H1 (cell line): ENCODE measurements at regions not wholly inside any gene's neighbourhood (a gene's known extent, or its start where the extent isn't known, plus 50 kb on each side); places are given as distances from the start of the nearest gene placed in this dataset.
A peak's percentile ranks its signal among the peaks of the same experiment; 100 is the strongest.

Source experiments
- CTCF ChIA-PET: fragments of 300-600 bp; sonication (Branson Sonifier 250); formaldehyde crosslinking; loops from one replicate; lab custom pipeline; 2021; ENCODE audit not compliant: partially characterized antibody; lab: Charles Lee
- POLR2A ChIA-PET: fragments of 300-600 bp; sonication (Branson Sonifier 250); formaldehyde crosslinking; loops from one replicate; lab custom pipeline; 2021; ENCODE audit warnings: inconsistent platforms; ENCODE audit not compliant: partially characterized antibody; lab: Charles Lee
- DNase-seq, 2 experiments: peaks; one replicate each; pipeline versions ENCODE4 v3.0.0 to v3.0.0-alpha.2; 2010 to 2022; ENCODE audit warnings: low spot score in 2 of 2, low read depth in 1 of 2, mixed read lengths in 1 of 2
- FAIRE-seq: peaks from 2 replicates; lab custom pipeline; 2011; peaks lifted over from hg19 to GRCh38; lab: Jason Lieb, UNC
- H2AFZ ChIP-seq: 2 replicates; pipeline ENCODE4 v1.8.1; 2012; ENCODE audit warnings: low read length, inconsistent platforms
- H2AK5ac ChIP-seq: 2 replicates; pipeline ENCODE4 v1.6.1; 2013; ENCODE audit warnings: low read depth, low read length
- H2BK120ac ChIP-seq: replicated peaks from 2 replicates; pipeline ENCODE3; 2013; ENCODE audit warnings: low read depth, low read length, inconsistent platforms
- H2BK12ac ChIP-seq: 2 replicates; pipeline ENCODE4 v1.6.1; 2013; ENCODE audit warnings: low read depth, low read length
- H2BK15ac ChIP-seq: 2 replicates; pipeline ENCODE4 v1.6.1; 2013; ENCODE audit warnings: low read length
- H2BK20ac ChIP-seq: 2 replicates; pipeline ENCODE4 v1.6.1; 2013; ENCODE audit warnings: low read length
- H2BK5ac ChIP-seq: 2 replicates; pipeline ENCODE4 v1.6.1; 2013; ENCODE audit warnings: low read depth, low read length
- H3K14ac ChIP-seq: 2 replicates; pipeline ENCODE4 v1.6.1; 2013; ENCODE audit warnings: inconsistent platforms; ENCODE audit not compliant: insufficient read length
- H3K18ac ChIP-seq: 2 replicates; pipeline ENCODE4 v1.6.1; 2013; ENCODE audit warnings: low read length; ENCODE audit errors: extremely low read depth
- H3K23ac ChIP-seq: 2 replicates; pipeline ENCODE4 v1.6.1; 2013; ENCODE audit warnings: inconsistent platforms; ENCODE audit not compliant: insufficient read length
- H3K23me2 ChIP-seq: 2 replicates; pipeline ENCODE4 v1.6.1; 2013; ENCODE audit warnings: low read depth, low read length
- H3K27ac ChIP-seq: 2 replicates; pipeline ENCODE4 v1.6.1; 2011; ENCODE audit warnings: low read depth, low read length, inconsistent platforms
- H3K27me3 ChIP-seq, 4 experiments: replicated peaks in 1 of 4; 1 replicate in 1 of 4; 2 replicates in 3 of 4; pipeline versions ENCODE4 v1.6.1 to v1.8.1; 2011 to 2013; ENCODE audit warnings: low read length in 3 of 4, mild to moderate bottlenecking in 3 of 4, inconsistent platforms in 2 of 4, mixed read lengths in 2 of 4, moderate library complexity in 1 of 4; ENCODE audit not compliant: control insufficient read depth in 3 of 4, insufficient read depth in 3 of 4; ENCODE audit errors: extremely low read depth in 1 of 4
- H3K36me3 ChIP-seq, 4 experiments: 2 replicates each; pipeline versions ENCODE4 v1.6.1 to v1.8.1; 2011 to 2013; ENCODE audit warnings: mild to moderate bottlenecking in 4 of 4, low read length in 3 of 4, moderate library complexity in 2 of 4, control low read depth in 1 of 4, inconsistent platforms in 1 of 4; ENCODE audit not compliant: insufficient read depth in 4 of 4, control insufficient read depth in 2 of 4
- H3K4ac ChIP-seq: replicated peaks from 2 replicates; pipeline ENCODE3; 2013; ENCODE audit warnings: low read length, low read depth, mixed read lengths, inconsistent platforms; ENCODE audit not compliant: insufficient read length
- H3K4me1 ChIP-seq, 4 experiments: replicated peaks in 1 of 4; 1 replicate in 1 of 4; 2 replicates in 3 of 4; pipeline versions ENCODE4 v1.6.1 to v1.8.1; 2011 to 2013; ENCODE audit warnings: low read length in 3 of 4, inconsistent platforms in 2 of 4, mixed read lengths in 1 of 4; ENCODE audit not compliant: insufficient read depth in 4 of 4, control insufficient read depth in 3 of 4
- H3K4me2 ChIP-seq, 2 experiments: 2 replicates each; pipeline versions ENCODE4 v1.6.1 to v1.8.1; 2011 to 2013; ENCODE audit warnings: low read depth in 2 of 2, low read length in 2 of 2, control low read depth in 1 of 2, inconsistent platforms in 1 of 2, mild to moderate bottlenecking in 1 of 2; ENCODE audit not compliant: insufficient read depth in 1 of 2
- H3K4me3 ChIP-seq, 4 experiments: fragments of 200-600, 300-600 bp in 1 of 4; sonication (generic), shearing (Covaris generic), sonication (Bioruptor Twin) in 1 of 4; 2 replicates each; pipeline versions ENCODE4 v1.5.1 to v1.8.1; 2011 to 2016; ENCODE audit warnings: low read length in 4 of 4, low read depth in 3 of 4, control low read depth in 2 of 4, inconsistent platforms in 2 of 4, mild to moderate bottlenecking in 2 of 4, mixed read lengths in 1 of 4, moderate library complexity in 1 of 4; ENCODE audit not compliant: insufficient read depth in 2 of 4; ENCODE audit errors: extremely low read depth in 1 of 4
- H3K56ac ChIP-seq: replicated peaks from 2 replicates; pipeline ENCODE3; 2013; ENCODE audit warnings: low read depth, mild to moderate bottlenecking, mixed read lengths, low read length, inconsistent platforms; ENCODE audit not compliant: insufficient read length
- H3K79me1 ChIP-seq: 2 replicates; pipeline ENCODE4 v1.6.1; 2013; ENCODE audit warnings: low read depth, low read length, control low read depth
- H3K79me2 ChIP-seq, 2 experiments: 2 replicates each; pipeline versions ENCODE4 v1.6.1 to v1.8.1; 2012 to 2013; ENCODE audit warnings: low read length in 2 of 2, mild to moderate bottlenecking in 2 of 2, inconsistent platforms in 1 of 2; ENCODE audit not compliant: insufficient read depth in 2 of 2, control insufficient read depth in 1 of 2
- H3K9ac ChIP-seq, 4 experiments: replicated peaks in 1 of 4; 1 replicate in 1 of 4; 2 replicates in 3 of 4; pipeline versions ENCODE4 v1.6.1 to v1.8.1; 2011 to 2013; ENCODE audit warnings: low read depth in 3 of 4, low read length in 3 of 4, control low read depth in 2 of 4, mild to moderate bottlenecking in 2 of 4, moderate library complexity in 2 of 4, inconsistent platforms in 1 of 4; ENCODE audit errors: extremely low read depth in 1 of 4
- H3K9me3 ChIP-seq, 2 experiments: 2 replicates each; pipeline versions ENCODE4 v1.6.1 to v1.8.1; 2012 to 2013; ENCODE audit warnings: mild to moderate bottlenecking in 2 of 2, moderate library complexity in 2 of 2, control low read depth in 1 of 2, inconsistent platforms in 1 of 2, low read depth in 1 of 2, low read length in 1 of 2, mixed read lengths in 1 of 2; ENCODE audit not compliant: insufficient read depth in 2 of 2
- H4K20me1 ChIP-seq, 2 experiments: replicated peaks in 1 of 2; 2 replicates each; pipeline versions ENCODE3 to v1.8.1; 2011 to 2013; ENCODE audit warnings: inconsistent platforms in 2 of 2, low read length in 2 of 2, mild to moderate bottlenecking in 1 of 2; ENCODE audit not compliant: insufficient read depth in 2 of 2, control insufficient read depth in 1 of 2
- H4K5ac ChIP-seq: 2 replicates; pipeline ENCODE4 v1.6.1; 2013; ENCODE audit warnings: low read length, low read depth, mixed read lengths, inconsistent platforms; ENCODE audit not compliant: insufficient read length
- H4K8ac ChIP-seq: 2 replicates; pipeline ENCODE4 v1.8.0; 2013; ENCODE audit warnings: mild to moderate bottlenecking, moderate library complexity, low read length, inconsistent platforms; ENCODE audit not compliant: insufficient read depth; ENCODE audit errors: extremely low read depth
- H4K91ac ChIP-seq: replicated peaks from 2 replicates; pipeline ENCODE3; 2013; ENCODE audit warnings: low read length, mixed read lengths, inconsistent platforms; ENCODE audit not compliant: insufficient read length
- BACH1 ChIP-seq: IDR thresholded peaks from 2 replicates; pipeline ENCODE4 v1.6.1; 2012; ENCODE audit warnings: low read length, improper control_type of control experiment
- CBX8 ChIP-seq: fragments of 300-800, 300-1000 bp; sonication (generic); IDR thresholded peaks from 2 replicates; pipeline ENCODE4 v1.7.1; 2016; ENCODE audit warnings: low read depth, low read length, borderline replicate concordance
- CHD1 ChIP-seq: IDR thresholded peaks from 2 replicates; pipeline ENCODE4 v1.6.1; 2012; ENCODE audit warnings: low read depth, low read length, improper control_type of control experiment
- CHD2 ChIP-seq: IDR thresholded peaks from 2 replicates; pipeline ENCODE4 v1.6.1; 2012; ENCODE audit warnings: low read length, improper control_type of control experiment
- CREB1 ChIP-seq: IDR thresholded peaks from 2 replicates; pipeline ENCODE4 v1.6.1; 2012; ENCODE audit warnings: inconsistent platforms
- E2F6 ChIP-seq: IDR thresholded peaks from 2 replicates; pipeline ENCODE4 v1.6.1; 2012; ENCODE audit warnings: inconsistent platforms
- MAFK ChIP-seq: IDR thresholded peaks from 2 replicates; pipeline ENCODE4 v1.6.1; 2012; ENCODE audit warnings: low read depth, mild to moderate bottlenecking, improper control_type of control experiment, low read length
- RFX5 ChIP-seq: IDR thresholded peaks from 2 replicates; pipeline ENCODE4 v1.6.1; 2011; ENCODE audit warnings: low read depth, low read length, improper control_type of control experiment, borderline replicate concordance
- SIRT6 ChIP-seq: IDR thresholded peaks from one replicate; pipeline ENCODE4 v1.7.1; 2012; ENCODE audit warnings: low read length, inconsistent platforms
- WGBS, 2 experiments: shearing (Covaris generic) in 1 of 2; methylation state at CpG; one replicate each; pipeline versions ENCODE4 v1.1.6 to v1.1.7; 2013 to 2015; ENCODE audit warnings: low lambda C conversion rate in 2 of 2, mixed read lengths in 2 of 2, inconsistent platforms in 1 of 2, low coverage in 1 of 2, missing lambda C conversion rate in 1 of 2; ENCODE audit not compliant: insufficient replicate concordance in 2 of 2, insufficient coverage in 1 of 2, insufficient read length in 1 of 2; ENCODE audit errors: extremely low coverage in 1 of 2, missing lambda C conversion rate in 1 of 2; 5-methylcytosine and 5-hydroxymethylcytosine counted together

GRCh38 chr12:67539329-67539728 lies 109.2 kb upstream of the DYRK2 start:
- Histone ChIP-seq H3K79me2 (no peaks in the 10 kb centered on the region), H2BK120ac (no peak overlapping the region), H3K56ac (no peak overlapping the region), H3K4ac (no peak overlapping the region), H4K91ac (no peak overlapping the region), H3K27ac (no peak overlapping the region), H3K79me1 (no peaks in the 10 kb centered on the region), H3K9ac (no peak overlapping the region), H4K20me1 (no peaks in the 10 kb centered on the region), H3K18ac (no peak overlapping the region), H3K27me3 (no peaks in the 10 kb centered on the region), H4K5ac (no peak overlapping the region), H3K14ac (no peak overlapping the region), H4K8ac (no peak overlapping the region), H3K9me3 (no peaks in the 10 kb centered on the region; a peak in 1 of 4 replicates), H2BK20ac (no peak overlapping the region), H3K4me3 (no peak overlapping the region), H2AFZ (0 out of 2 replicates have a peak overlapping the region, but pooled peaks have one; percentile 25), H2BK15ac (no peak overlapping the region), H3K4me2 (no peak overlapping the region), H3K23ac (no peak overlapping the region), H3K4me1 (peaks cover 0 to 15% (median 13%) of the 10 kb centered on the region in 4 experiments; a peak in 4 of 7 replicates), H3K23me2 (no peaks in the 10 kb centered on the region), H3K36me3 (no peaks in the 10 kb centered on the region), H2BK12ac (no peak overlapping the region), H2AK5ac (no peak overlapping the region), H2BK5ac (no peak overlapping the region)
- DNase-seq (no peak), FAIRE-seq (no peak)
- CTCF ChIA-PET: interaction anchor here (0.5 to 0.9 kb wide), 2 partner anchors 9 to 907 kb away, joined by 3 read pairs; no protein-coding TSS in a partner anchor
- POLR2A ChIA-PET: no interaction called here
- 83% methylated on average over 9 of the region's 9 CpGs; no CpG with 5 or more reads in 1 of the 2 experiments for WGBS, 2 experiments
- no peak for TF ChIP-seq RFX5
- no peak for TF ChIP-seq CBX8
- no peak for TF ChIP-seq CHD2
- no peak for TF ChIP-seq MAFK
- TF ChIP-seq E2F6: no peak
- no peak for TF ChIP-seq BACH1
- no peak for TF ChIP-seq SIRT6
- TF ChIP-seq CREB1: no peak
- no peak for TF ChIP-seq CHD1
